ENCODE measurements at regions not wholly inside any gene's neighbourhood (a gene's known extent, or its start where the extent isn't known, plus 50 kb on each side); places are given as distances from the start of the nearest gene placed in this dataset.

- Histone ChIP-seq H3K27me3 (ENCODE audit: insufficient read depth, poor library complexity, severe bottlenecking) (no peaks in the 10 kb centered on the region), H3K4me3 (replicated peaks; ENCODE audit: insufficient read depth, low read length) (no peak overlapping the region), H3K27ac (replicated peaks) (no peak overlapping the region)
- DNase-seq (ENCODE audit: low read depth in 1 of 2, low spot score in 1 of 2) = no peak
- TF ChIP-seq GABPA (IDR thresholded peaks at IDR 0.05; ENCODE audit: low read depth) (no peak), SPI1 (IDR thresholded peaks at IDR 0.05; ENCODE audit: borderline replicate concordance, low read depth) (no peak), CTCF (IDR thresholded peaks at IDR 0.05; ENCODE audit: insufficient read depth, low read length) (no peak), POLR2AphosphoS5 (IDR thresholded peaks at IDR 0.05; ENCODE audit: low read depth) (no peak)
- TF ChIP-seq, protein P1, sequence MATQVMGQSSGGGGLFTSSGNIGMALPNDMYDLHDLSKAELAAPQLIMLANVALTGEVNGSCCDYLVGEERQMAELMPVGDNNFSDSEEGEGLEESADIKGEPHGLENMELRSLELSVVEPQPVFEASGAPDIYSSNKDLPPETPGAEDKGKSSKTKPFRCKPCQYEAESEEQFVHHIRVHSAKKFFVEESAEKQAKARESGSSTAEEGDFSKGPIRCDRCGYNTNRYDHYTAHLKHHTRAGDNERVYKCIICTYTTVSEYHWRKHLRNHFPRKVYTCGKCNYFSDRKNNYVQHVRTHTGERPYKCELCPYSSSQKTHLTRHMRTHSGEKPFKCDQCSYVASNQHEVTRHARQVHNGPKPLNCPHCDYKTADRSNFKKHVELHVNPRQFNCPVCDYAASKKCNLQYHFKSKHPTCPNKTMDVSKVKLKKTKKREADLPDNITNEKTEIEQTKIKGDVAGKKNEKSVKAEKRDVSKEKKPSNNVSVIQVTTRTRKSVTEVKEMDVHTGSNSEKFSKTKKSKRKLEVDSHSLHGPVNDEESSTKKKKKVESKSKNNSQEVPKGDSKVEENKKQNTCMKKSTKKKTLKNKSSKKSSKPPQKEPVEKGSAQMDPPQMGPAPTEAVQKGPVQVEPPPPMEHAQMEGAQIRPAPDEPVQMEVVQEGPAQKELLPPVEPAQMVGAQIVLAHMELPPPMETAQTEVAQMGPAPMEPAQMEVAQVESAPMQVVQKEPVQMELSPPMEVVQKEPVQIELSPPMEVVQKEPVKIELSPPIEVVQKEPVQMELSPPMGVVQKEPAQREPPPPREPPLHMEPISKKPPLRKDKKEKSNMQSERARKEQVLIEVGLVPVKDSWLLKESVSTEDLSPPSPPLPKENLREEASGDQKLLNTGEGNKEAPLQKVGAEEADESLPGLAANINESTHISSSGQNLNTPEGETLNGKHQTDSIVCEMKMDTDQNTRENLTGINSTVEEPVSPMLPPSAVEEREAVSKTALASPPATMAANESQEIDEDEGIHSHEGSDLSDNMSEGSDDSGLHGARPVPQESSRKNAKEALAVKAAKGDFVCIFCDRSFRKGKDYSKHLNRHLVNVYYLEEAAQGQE (IDR thresholded peaks at IDR 0.05; ENCODE audit: insufficient replicate concordance, low read depth) = no peak
Measured at GRCh38 chr2:139374296-139374850, 594.2 kb upstream of the NXPH2 start.

DNA sequence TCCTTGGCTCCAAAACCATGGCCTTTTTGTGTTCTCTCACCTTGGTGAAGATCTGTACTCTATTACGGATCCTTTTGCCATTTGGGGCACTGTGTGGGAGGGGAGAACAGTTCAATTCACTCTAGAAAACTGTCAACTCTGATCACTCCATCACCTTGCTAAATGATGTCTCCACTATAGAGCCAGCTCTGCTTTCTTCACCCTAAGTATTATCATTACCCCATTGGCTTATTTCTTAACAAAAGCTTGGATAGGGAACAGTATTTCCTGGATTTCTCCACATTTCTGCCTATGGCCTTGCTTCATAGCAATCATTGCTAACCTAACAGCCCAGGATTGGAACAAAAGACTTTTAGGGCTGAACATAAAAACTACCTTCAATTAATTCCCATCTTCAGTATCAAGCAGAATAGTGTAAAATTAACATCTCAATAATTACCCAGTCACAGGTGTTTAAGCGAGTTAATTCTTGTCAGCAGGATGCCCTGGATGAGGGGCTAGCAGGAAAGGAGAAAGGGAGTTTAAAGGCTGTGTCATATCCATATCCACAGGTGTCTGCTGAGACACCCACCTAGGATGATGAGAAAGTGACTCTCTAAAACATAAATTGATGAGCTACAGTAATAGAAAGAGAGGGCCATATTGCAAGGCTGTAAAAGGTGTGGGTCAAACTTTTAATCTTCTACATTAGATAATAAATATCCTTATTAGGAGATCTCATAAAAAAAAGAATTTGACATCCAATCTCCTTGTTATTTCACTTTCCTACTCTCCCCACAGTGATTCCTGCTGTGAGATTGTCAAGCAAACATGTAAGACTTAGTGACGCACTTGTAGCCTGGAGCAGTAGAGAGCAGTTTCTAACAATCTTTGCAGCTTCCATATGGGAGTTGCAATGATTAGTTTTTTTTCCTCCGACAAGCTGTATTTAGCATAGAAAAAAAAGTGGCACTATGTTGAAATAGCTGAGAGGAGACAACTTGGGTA is 589.5 kb upstream of the NXPH2 start:
- Histone ChIP-seq H3K27me3 (ENCODE audit: insufficient read depth, poor library complexity, severe bottlenecking) (no peaks in the 10 kb centered on the region), H3K4me3 (replicated peaks; ENCODE audit: insufficient read depth, low read length) (no peak overlapping the region), H3K27ac (replicated peaks) (no peak overlapping the region)
- no peak for TF ChIP-seq POLR2AphosphoS5 (IDR thresholded peaks at IDR 0.05; ENCODE audit: low read depth)
- TF ChIP-seq, protein P1 (IDR thresholded peaks at IDR 0.05; ENCODE audit: insufficient replicate concordance, low read depth) = no peak
- TF ChIP-seq CTCF (IDR thresholded peaks at IDR 0.05; ENCODE audit: insufficient read depth, low read length) = no peak
- no peak for TF ChIP-seq SPI1 (IDR thresholded peaks at IDR 0.05; ENCODE audit: borderline replicate concordance, low read depth)
- TF ChIP-seq GABPA (IDR thresholded peaks at IDR 0.05; ENCODE audit: low read depth) = no peak
- no peak for DNase-seq (ENCODE audit: low read depth in 1 of 2, low spot score in 1 of 2)

GRCh38 chr2:139367416-139367815 is 587.2 kb upstream of the NXPH2 start:
- DNase-seq (ENCODE audit: low read depth in 1 of 2, low spot score in 1 of 2) = no peak
- H3K27ac ChIP-seq (replicated peaks) = no peak overlapping the region
- H3K27me3 ChIP-seq (ENCODE audit: insufficient read depth, poor library complexity, severe bottlenecking) = no peaks in the 10 kb centered on the region
- TF ChIP-seq POLR2AphosphoS5 (IDR thresholded peaks at IDR 0.05; ENCODE audit: low read depth) (no peak), CTCF (IDR thresholded peaks at IDR 0.05; ENCODE audit: insufficient read depth, low read length) (no peak), GABPA (IDR thresholded peaks at IDR 0.05; ENCODE audit: low read depth) (no peak), SPI1 (IDR thresholded peaks at IDR 0.05; ENCODE audit: borderline replicate concordance, low read depth) (no peak)
- TF ChIP-seq, protein P1 (IDR thresholded peaks at IDR 0.05; ENCODE audit: insufficient replicate concordance, low read depth) = no peak
- no peak overlapping the region for H3K4me3 ChIP-seq (replicated peaks; ENCODE audit: insufficient read depth, low read length)
